ENCODE measurements at regions not wholly inside any gene's neighbourhood (a gene's known extent, or its start where the extent isn't known, plus 50 kb on each side); places are given as distances from the start of the nearest gene placed in this dataset.
A peak's percentile ranks its signal among the peaks of the same experiment; 100 is the strongest.

- peak; percentile 60 for DNase-seq (ENCODE audit: extremely low spot score)
- 90% methylated on average over 3 of the region's 3 CpGs for WGBS
- Histone ChIP-seq H3K4me1 (no peaks in the 10 kb centered on the region), H3K27ac (replicated peaks in 1 of 4) (no peak overlapping the region), H3K27me3 (no peaks in the 10 kb centered on the region), H3K36me3 (no peaks in the 10 kb centered on the region), H3K4me3 (no peak overlapping the region), H3K9me3 (peaks cover 0 to 5% (median 0%) of the 10 kb centered on the region in 4 donors)
- intact Hi-C loops (cut with DNase I), result no loop called here
- TF ChIP-seq POLR2AphosphoS5 (IDR thresholded peaks at IDR 0.05), result no peak
- no peak for TF ChIP-seq EP300 (IDR thresholded peaks at IDR 0.05)
- no peak for TF ChIP-seq POLR2A (IDR thresholded peaks at IDR 0.05; ENCODE audit: low read depth)
- TF ChIP-seq CTCF (IDR thresholded peaks at IDR 0.05), result no peak
Measured at GRCh38 chr18:73948497-73948896, 199.1 kb downstream of the FBXO15 start.

GRCh38 chr18:73948084-73948483 lies 199.6 kb downstream of the FBXO15 start:
- Histone ChIP-seq H3K4me1 (no peaks in the 10 kb centered on the region), H3K9me3 (peaks cover 0 to 5% (median 0%) of the 10 kb centered on the region in 4 donors), H3K27ac (replicated peaks in 1 of 4) (no peak overlapping the region), H3K36me3 (no peaks in the 10 kb centered on the region), H3K4me3 (no peak overlapping the region), H3K27me3 (no peaks in the 10 kb centered on the region)
- 67% methylated on average over 4 of the region's 4 CpGs for WGBS
- no peak for TF ChIP-seq POLR2AphosphoS5 (IDR thresholded peaks at IDR 0.05)
- TF ChIP-seq CTCF (IDR thresholded peaks at IDR 0.05), result no peak
- TF ChIP-seq EP300 (IDR thresholded peaks at IDR 0.05), result no peak
- no peak for TF ChIP-seq POLR2A (IDR thresholded peaks at IDR 0.05; ENCODE audit: low read depth)
- intact Hi-C loops (cut with DNase I), result no loop called here
- peak; percentile 55 for DNase-seq (ENCODE audit: extremely low spot score)

GRCh38 chr18:73947180-73947921 lies 200.3 kb downstream of the FBXO15 start:
- 82% methylated on average over 6 of the region's 6 CpGs for WGBS

GRCh38 chr18:73945130-73945792 lies 202.4 kb downstream of the FBXO15 start:
- peaks cover 0 to 5% (median 0%) of the 10 kb centered on the region in 4 donors for H3K9me3 ChIP-seq
- H3K4me1 ChIP-seq, result no peaks in the 10 kb centered on the region
- H3K36me3 ChIP-seq, result no peaks in the 10 kb centered on the region
- peak; percentile 79 for DNase-seq (ENCODE audit: extremely low spot score)
- no peak overlapping the region for H3K27ac ChIP-seq (replicated peaks in 1 of 4)
- no peak overlapping the region for H3K4me3 ChIP-seq
- 71% methylated on average over 3 of the region's 3 CpGs for WGBS
- TF ChIP-seq CTCF (IDR thresholded peaks at IDR 0.05) (no peak), POLR2A (IDR thresholded peaks at IDR 0.05; ENCODE audit: low read depth) (no peak), POLR2AphosphoS5 (IDR thresholded peaks at IDR 0.05) (no peak), EP300 (IDR thresholded peaks at IDR 0.05) (no peak)
- intact Hi-C loops (cut with DNase I), result no loop called here
- H3K27me3 ChIP-seq, result no peaks in the 10 kb centered on the region

More at GRCh38 chr18:73947180-73947921, 200.3 kb downstream of the FBXO15 start:
- H3K4me3 ChIP-seq, result no peak overlapping the region
- H3K27me3 ChIP-seq, result no peaks in the 10 kb centered on the region
- intact Hi-C loops (cut with DNase I), result no loop called here
- H3K36me3 ChIP-seq, result no peaks in the 10 kb centered on the region
- peaks cover 0 to 5% (median 0%) of the 10 kb centered on the region in 4 donors for H3K9me3 ChIP-seq
- no peak for TF ChIP-seq POLR2AphosphoS5 (IDR thresholded peaks at IDR 0.05)
- no peak for TF ChIP-seq EP300 (IDR thresholded peaks at IDR 0.05)
- TF ChIP-seq POLR2A (IDR thresholded peaks at IDR 0.05; ENCODE audit: low read depth), result no peak
- no peak for TF ChIP-seq CTCF (IDR thresholded peaks at IDR 0.05)
- DNase-seq (ENCODE audit: extremely low spot score), result peak; percentile 21
- no peak overlapping the region for H3K27ac ChIP-seq (replicated peaks in 1 of 4)
- H3K4me1 ChIP-seq, result no peaks in the 10 kb centered on the region
